H9 (cell line): ENCODE measurements at regions not wholly inside any gene's neighbourhood (a gene's known extent, or its start where the extent isn't known, plus 50 kb on each side); places are given as distances from the start of the nearest gene placed in this dataset.

Experiments used
- DNase-seq: peaks from one replicate; pipeline ENCODE4 v3.0.0-alpha.2; 2017
- H2AFZ ChIP-seq: one replicate; pipeline ENCODE4 v1.6.1; 2013; ENCODE audit warnings: mild to moderate bottlenecking, low read length, control low read depth, moderate library complexity
- H2AK5ac ChIP-seq: 2 replicates; pipeline ENCODE4 v1.6.1; 2013; ENCODE audit warnings: low read length, control low read depth, mixed read lengths; ENCODE audit not compliant: insufficient read length
- H2BK120ac ChIP-seq: one replicate; pipeline ENCODE4 v1.6.1; 2013; ENCODE audit warnings: low read depth, mild to moderate bottlenecking, low read length, control low read depth, inconsistent platforms; ENCODE audit not compliant: poor library complexity, severe bottlenecking
- H2BK12ac ChIP-seq: 2 replicates; pipeline ENCODE4 v1.6.1; 2013; ENCODE audit warnings: low read length, control low read depth, mixed read lengths, low read depth; ENCODE audit not compliant: insufficient read length
- H2BK15ac ChIP-seq: 2 replicates; pipeline ENCODE4 v1.6.1; 2013; ENCODE audit warnings: low read depth, low read length, control low read depth
- H2BK20ac ChIP-seq: one replicate; pipeline ENCODE4 v1.6.1; 2013; ENCODE audit warnings: low read depth, mild to moderate bottlenecking, low read length, control low read depth, inconsistent platforms; ENCODE audit not compliant: poor library complexity, severe bottlenecking
- H2BK5ac ChIP-seq: 2 replicates; pipeline ENCODE4 v1.6.1; 2013; ENCODE audit warnings: low read length, control low read depth, mixed read lengths; ENCODE audit not compliant: insufficient read length
- H3K14ac ChIP-seq: 2 replicates; pipeline ENCODE4 v1.6.1; 2013; ENCODE audit warnings: low read length, control low read depth; ENCODE audit not compliant: insufficient read depth
- H3K18ac ChIP-seq: 2 replicates; pipeline ENCODE4 v1.6.1; 2013; ENCODE audit warnings: low read depth, mild to moderate bottlenecking, mixed read lengths, low read length, control low read depth; ENCODE audit not compliant: insufficient read length
- H3K23ac ChIP-seq: 2 replicates; pipeline ENCODE4 v1.6.1; 2013; ENCODE audit warnings: low read length, control low read depth, mixed read lengths, low read depth; ENCODE audit not compliant: insufficient read length
- H3K23me2 ChIP-seq: 2 replicates; pipeline ENCODE4 v1.6.1; 2013; ENCODE audit warnings: low read depth, mild to moderate bottlenecking, mixed read lengths, low read length, control low read depth; ENCODE audit not compliant: insufficient read length, poor library complexity, severe bottlenecking
- H3K27ac ChIP-seq: 2 replicates; pipeline ENCODE4 v1.5.1; 2013; ENCODE audit warnings: low read length, control low read depth, mixed read lengths, low read depth; ENCODE audit not compliant: insufficient read length
- H3K27me3 ChIP-seq: 2 replicates; pipeline ENCODE4 v1.6.1; 2013; ENCODE audit warnings: low read length, control low read depth, inconsistent platforms; ENCODE audit not compliant: insufficient read depth
- H3K4ac ChIP-seq: 2 replicates; pipeline ENCODE4 v1.6.1; 2013; ENCODE audit warnings: low read depth, mild to moderate bottlenecking, control low read depth, inconsistent platforms, low read length, moderate library complexity
- H3K4me1 ChIP-seq: 2 replicates; pipeline ENCODE4 v1.6.1; 2013; ENCODE audit warnings: low read length, control low read depth, inconsistent platforms; ENCODE audit not compliant: insufficient read depth
- H3K4me2 ChIP-seq: 2 replicates; pipeline ENCODE4 v1.6.1; 2013; ENCODE audit warnings: low read length, control low read depth, mixed read lengths; ENCODE audit not compliant: insufficient read length, insufficient read depth
- H3K56ac ChIP-seq: 2 replicates; pipeline ENCODE4 v1.6.1; 2013; ENCODE audit warnings: low read depth, mild to moderate bottlenecking, mixed read lengths, low read length, control low read depth; ENCODE audit not compliant: insufficient read length
- H3K79me1 ChIP-seq: 2 replicates; pipeline ENCODE4 v1.6.1; 2013; ENCODE audit warnings: low read depth, mild to moderate bottlenecking, moderate library complexity, low read length, control low read depth, inconsistent platforms; ENCODE audit not compliant: insufficient read depth, poor library complexity, severe bottlenecking
- H3K79me2 ChIP-seq: 2 replicates; pipeline ENCODE4 v1.6.1; 2013; ENCODE audit warnings: low read length, control low read depth, inconsistent platforms; ENCODE audit not compliant: insufficient read depth
- H3K9ac ChIP-seq: 2 replicates; pipeline ENCODE4 v1.6.1; 2013; ENCODE audit warnings: low read length, control low read depth, mixed read lengths; ENCODE audit not compliant: insufficient read length; ENCODE audit errors: extremely low read depth
- H3K9me3 ChIP-seq: one replicate; pipeline ENCODE4 v1.6.1; 2013; ENCODE audit warnings: low read depth, low read length, inconsistent platforms; ENCODE audit not compliant: control insufficient read depth
- H3T11ph ChIP-seq: one replicate; pipeline ENCODE4 v1.6.1; 2013; ENCODE audit warnings: mild to moderate bottlenecking, low read length, control low read depth, inconsistent platforms
- H4K20me1 ChIP-seq: one replicate; pipeline ENCODE4 v1.6.1; 2013; ENCODE audit not compliant: control insufficient read depth, insufficient read length, insufficient read depth
- H4K5ac ChIP-seq: 2 replicates; pipeline ENCODE4 v1.6.1; 2013; ENCODE audit warnings: low read depth, mild to moderate bottlenecking, mixed read lengths, low read length, control low read depth; ENCODE audit not compliant: insufficient read length
- H4K8ac ChIP-seq: replicated peaks from 2 replicates; pipeline ENCODE4 v1.6.1; 2013; ENCODE audit warnings: low read length, control low read depth, mixed read lengths, low read depth; ENCODE audit not compliant: insufficient read length
- H4K91ac ChIP-seq: 2 replicates; pipeline ENCODE4 v1.6.1; 2013; ENCODE audit warnings: low read depth, mild to moderate bottlenecking, moderate library complexity, mixed read lengths, low read length, control low read depth; ENCODE audit not compliant: insufficient read length
- H3K27ac Mint-ChIP-seq, 3 experiments: 2 replicates in 2 of 3; 3 replicates in 1 of 3; pipeline ENCODE4 v1.8.0; 2020 to 2021; ENCODE audit warnings: mixed read lengths in 3 of 3, mild to moderate bottlenecking in 1 of 3, moderate library complexity in 1 of 3
- H3K27me3 Mint-ChIP-seq: 2 replicates; pipeline ENCODE4 v1.8.0; 2021; ENCODE audit warnings: low read depth, mild to moderate bottlenecking, moderate library complexity, mixed read lengths
- H3K36me3 Mint-ChIP-seq, 3 experiments: 2 replicates in 2 of 3; 3 replicates in 1 of 3; pipeline ENCODE4 v1.8.0; 2020 to 2021; ENCODE audit warnings: low read depth in 3 of 3, mixed read lengths in 3 of 3; ENCODE audit not compliant: insufficient read depth in 1 of 3
- H3K4me1 Mint-ChIP-seq, 2 experiments: 2 replicates each; pipeline ENCODE4 v1.8.0; 2020; ENCODE audit warnings: mixed read lengths in 2 of 2
- H3K4me3 Mint-ChIP-seq, 2 experiments: 2 replicates in 1 of 2; 3 replicates in 1 of 2; pipeline ENCODE4 v1.8.0; 2020 to 2021; ENCODE audit warnings: mild to moderate bottlenecking in 2 of 2, mixed read lengths in 2 of 2, moderate library complexity in 1 of 2
- H3K9me3 Mint-ChIP-seq, 2 experiments: 2 replicates in 1 of 2; 3 replicates in 1 of 2; pipeline ENCODE4 v1.8.0; 2020; ENCODE audit warnings: mild to moderate bottlenecking in 2 of 2, mixed read lengths in 2 of 2, moderate library complexity in 1 of 2
- CTCF ChIP-seq: fragments of 200-600 bp; sonication (generic); conservative IDR thresholded peaks from 3 replicates; pipeline ENCODE4 v1.8.0; 2021; ENCODE audit warnings: antibody characterized with exemption, mild to moderate bottlenecking
- WGBS: extraction: QIAGEN DNeasy Blood & Tissue Kit; methylation state at CpG from one replicate; pipeline ENCODE4 v1.1.7; 2013; ENCODE audit warnings: missing lambda C conversion rate, low lambda C conversion rate, mixed read lengths; ENCODE audit not compliant: insufficient read length; ENCODE audit errors: extremely low coverage; 5-methylcytosine and 5-hydroxymethylcytosine counted together

GRCh38 chr1:14522926-14523241 is 75.6 kb upstream of the KAZN start:
- H3K36me3 Mint-ChIP-seq = no peaks in the 10 kb centered on the region
- Histone ChIP-seq H3K18ac (no peak overlapping the region), H3K4ac (no peak overlapping the region), H4K91ac (no peak overlapping the region), H3K14ac (no peak overlapping the region; the same call in 1 of the 2 replicates), H3K79me1 (no peaks in the 10 kb centered on the region), H3K9ac (no peak overlapping the region), H3K27me3 (no peaks in the 10 kb centered on the region), H4K5ac (no peak overlapping the region), H2BK120ac (no peak overlapping the region), H3K4me2 (no peak overlapping the region), H2BK20ac (no peak overlapping the region), H3K56ac (no peak overlapping the region), H2BK12ac (no peak overlapping the region), H3K23ac (no peak overlapping the region), H3K4me1 (no peaks in the 10 kb centered on the region; the same call in 1 of the 2 replicates), H2AK5ac (no peak overlapping the region), H2AFZ (no peak overlapping the region), H3K27ac (no peak overlapping the region), H4K8ac (no peak overlapping the region), H4K20me1 (no peaks in the 10 kb centered on the region), H3T11ph (no peak overlapping the region), H3K23me2 (no peaks in the 10 kb centered on the region), H2BK15ac (no peak overlapping the region), H2BK5ac (no peak overlapping the region), H3K79me2 (no peaks in the 10 kb centered on the region), H3K9me3 (no peaks in the 10 kb centered on the region)
- H3K9me3 Mint-ChIP-seq = no peaks in the 10 kb centered on the region
- H3K27ac Mint-ChIP-seq = no peak overlapping the region
- H3K27me3 Mint-ChIP-seq = peaks cover 10% of the 10 kb centered on the region
- H3K4me1 Mint-ChIP-seq = no peaks in the 10 kb centered on the region
- TF ChIP-seq CTCF = no peak
- no CpG with 5 or more reads among the region's 4 CpGs for WGBS
- DNase-seq = peak; percentile 46
- H3K4me3 Mint-ChIP-seq = no peak overlapping the region
